NCI-H1105 (cell line): ENCODE measurements at regions not wholly inside any gene's neighbourhood (a gene's known extent, or its start where the extent isn't known, plus 50 kb on each side); places are given as distances from the start of the nearest gene placed in this dataset.
A peak's percentile ranks its signal among the peaks of the same experiment; 100 is the strongest.

ENCODE experiments used
- DNase-seq: peaks from one replicate; lab custom pipeline; 2025; lab: John Stamatoyannopoulos, UW

DNA sequence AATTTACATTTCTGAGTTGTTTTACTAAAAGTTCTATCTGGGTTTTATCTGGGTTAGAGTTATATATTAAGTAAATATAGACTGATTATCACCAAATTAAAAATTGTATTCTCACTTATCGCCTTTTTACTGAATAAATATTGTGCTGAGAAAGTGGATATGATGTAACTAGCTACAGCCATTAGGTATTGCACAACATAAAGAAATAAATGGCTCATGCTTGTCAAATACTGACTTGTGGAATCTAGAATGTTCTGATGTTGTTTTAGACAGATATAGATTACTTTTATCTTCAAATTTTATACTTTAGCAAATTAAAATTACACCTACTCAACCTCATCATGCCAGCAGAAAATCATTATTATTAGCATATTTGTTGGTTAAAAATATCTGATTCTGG lies 1277.1 kb upstream of the MIR17HG start:
- DNase-seq = no peak

DNA sequence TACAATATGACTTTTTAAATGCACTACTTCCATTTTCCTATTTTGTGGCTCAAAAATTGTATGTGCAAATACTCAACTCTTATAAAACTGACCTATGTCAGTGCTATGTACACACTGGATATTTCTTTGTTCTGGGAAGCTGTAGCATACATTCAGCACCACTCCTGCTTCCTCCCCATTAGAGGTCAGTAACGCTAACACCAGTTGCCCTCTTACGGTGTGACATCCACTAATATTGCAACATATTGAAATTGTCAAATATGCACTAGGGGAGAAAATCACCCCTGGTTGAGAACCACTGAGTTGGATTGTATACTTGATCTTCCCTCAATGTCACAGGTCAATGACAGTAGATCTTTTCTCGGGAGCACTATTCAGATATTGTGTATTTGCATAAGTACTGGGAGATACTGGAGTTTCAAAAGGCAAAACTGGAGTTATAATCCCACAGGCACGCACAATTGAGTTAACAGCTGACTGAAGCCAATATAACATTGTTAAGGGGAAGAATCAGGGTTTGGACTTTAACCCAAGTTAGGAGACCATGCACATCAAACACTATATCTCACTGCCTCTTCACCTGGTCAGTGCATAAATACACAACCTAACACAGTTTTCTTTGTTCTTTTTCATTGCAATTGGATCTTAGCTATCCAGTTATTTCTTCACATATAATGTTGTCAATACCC lies 1276.5 kb upstream of the MIR17HG start:
- no peak for DNase-seq

DNA sequence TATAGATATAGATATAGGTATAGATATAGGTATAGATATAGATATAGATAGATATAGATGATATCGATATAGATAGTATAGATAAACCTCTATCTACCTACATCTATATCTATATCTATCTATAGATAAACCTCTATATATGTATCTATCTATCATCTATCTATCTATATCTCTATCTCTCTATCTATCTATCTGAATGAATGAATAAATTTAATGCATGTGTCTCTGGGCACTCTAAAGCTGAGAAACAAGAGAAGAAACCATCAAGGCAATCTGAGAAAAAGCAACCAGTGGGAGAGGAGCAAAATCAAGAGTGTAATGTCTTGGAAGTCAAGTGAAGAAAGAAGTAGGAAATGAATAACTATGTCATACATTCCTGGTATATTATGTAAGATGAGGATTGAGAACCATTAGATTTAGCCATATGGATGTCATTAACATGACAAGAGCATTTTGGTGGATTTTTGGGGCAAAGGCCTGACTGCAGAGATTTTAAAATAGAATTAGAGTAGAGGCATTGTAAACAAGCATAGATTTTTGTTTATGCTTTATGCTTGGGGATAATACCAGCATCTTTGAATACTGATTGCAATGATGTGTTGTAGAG lies 1262.7 kb upstream of the MIR17HG start:
- DNase-seq = no peak

DNA sequence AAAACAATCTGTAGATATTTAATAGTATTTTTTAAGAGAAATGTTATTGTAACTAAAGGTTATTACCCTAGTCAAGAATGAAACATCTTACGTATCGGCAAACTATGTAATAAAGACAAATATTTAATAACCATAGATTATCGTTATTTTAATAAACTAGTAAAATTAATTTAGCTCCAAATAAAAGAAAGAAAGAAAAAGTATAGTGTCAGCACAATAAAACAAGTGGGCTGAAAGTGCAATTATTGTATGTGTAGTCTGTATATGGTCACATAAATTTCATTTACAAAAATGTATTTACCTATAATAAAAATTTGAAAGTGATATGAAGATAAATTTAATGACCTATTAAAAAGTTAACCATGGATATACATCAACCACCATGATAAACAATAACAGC lies 1258.4 kb upstream of the MIR17HG start:
- DNase-seq = no peak

DNA sequence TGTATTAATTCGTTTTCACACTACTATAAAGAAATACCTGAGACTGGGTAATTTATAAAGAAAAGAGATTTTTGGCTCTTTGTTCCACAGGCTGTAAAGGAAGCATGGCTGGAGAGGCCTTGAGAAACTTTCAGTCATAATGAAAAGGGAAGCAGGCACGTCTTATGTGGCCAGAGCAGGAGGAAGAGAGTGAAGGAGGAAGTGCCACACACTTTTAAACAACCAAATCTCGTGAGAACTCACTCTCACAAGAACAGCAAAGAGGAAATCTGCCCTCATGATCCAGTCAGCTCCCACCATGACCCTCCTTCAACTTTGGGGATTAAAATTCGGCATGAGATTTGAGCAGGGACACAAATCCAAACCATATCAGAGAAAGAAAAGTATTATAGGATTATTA lies 1255.9 kb upstream of the MIR17HG start:
- no peak for DNase-seq

DNA sequence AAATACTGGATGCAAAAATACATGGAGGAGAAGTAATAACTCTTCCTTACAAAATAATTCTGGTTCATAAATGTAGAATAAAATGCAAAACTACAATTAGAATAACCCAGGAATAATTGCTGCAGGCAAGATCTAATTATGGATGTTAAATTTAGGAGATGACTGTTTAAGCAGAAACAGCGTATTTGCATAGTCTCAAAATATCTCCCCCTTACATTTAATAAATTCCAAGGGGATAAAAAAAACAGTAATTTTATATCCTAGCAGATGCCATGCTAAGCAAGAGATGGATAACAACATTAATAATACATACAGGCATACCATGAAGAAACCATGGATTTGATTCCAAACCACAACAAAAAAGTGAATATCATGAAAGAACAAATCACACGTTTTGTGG lies 1253.1 kb upstream of the MIR17HG start:
- DNase-seq = no peak

DNA sequence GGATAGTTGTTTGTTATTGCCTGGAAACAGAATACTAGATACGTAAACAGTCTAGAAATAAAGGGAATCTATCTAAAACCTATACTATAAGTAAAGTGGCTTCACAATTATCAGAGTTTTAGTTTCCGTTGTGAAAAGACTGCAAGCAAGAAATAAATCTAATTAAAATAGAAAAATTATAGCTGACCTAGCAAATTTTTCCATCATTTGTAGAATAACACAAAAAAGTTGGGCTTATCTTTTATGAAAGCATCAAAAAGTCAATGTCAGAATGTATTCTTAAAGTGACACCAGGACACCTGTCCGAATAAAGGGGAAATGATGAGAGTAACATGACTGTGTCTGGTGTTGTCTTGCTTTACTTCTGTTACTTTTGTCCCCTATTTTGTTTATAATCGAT lies 1248.9 kb upstream of the MIR17HG start:
- no peak for DNase-seq

DNA sequence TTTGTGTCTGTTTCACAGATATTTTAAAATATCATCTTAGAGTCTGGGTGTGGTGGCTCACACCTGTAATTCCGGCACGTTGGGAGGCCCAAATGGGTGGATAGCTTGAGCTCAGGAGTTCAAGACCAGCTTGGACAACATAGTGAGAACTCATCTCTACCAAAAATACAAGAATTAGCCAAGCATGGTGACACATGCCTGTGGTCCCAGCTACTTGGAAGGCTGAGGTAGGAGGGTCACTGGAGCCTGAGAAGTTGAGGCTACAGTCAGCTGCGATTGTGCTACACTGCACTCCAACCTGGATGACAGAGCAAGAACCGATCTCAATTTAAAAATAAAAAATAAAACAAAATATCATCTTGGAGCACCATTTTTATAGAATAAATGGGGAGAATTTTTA lies 1247.6 kb upstream of the MIR17HG start:
- no peak for DNase-seq

DNA sequence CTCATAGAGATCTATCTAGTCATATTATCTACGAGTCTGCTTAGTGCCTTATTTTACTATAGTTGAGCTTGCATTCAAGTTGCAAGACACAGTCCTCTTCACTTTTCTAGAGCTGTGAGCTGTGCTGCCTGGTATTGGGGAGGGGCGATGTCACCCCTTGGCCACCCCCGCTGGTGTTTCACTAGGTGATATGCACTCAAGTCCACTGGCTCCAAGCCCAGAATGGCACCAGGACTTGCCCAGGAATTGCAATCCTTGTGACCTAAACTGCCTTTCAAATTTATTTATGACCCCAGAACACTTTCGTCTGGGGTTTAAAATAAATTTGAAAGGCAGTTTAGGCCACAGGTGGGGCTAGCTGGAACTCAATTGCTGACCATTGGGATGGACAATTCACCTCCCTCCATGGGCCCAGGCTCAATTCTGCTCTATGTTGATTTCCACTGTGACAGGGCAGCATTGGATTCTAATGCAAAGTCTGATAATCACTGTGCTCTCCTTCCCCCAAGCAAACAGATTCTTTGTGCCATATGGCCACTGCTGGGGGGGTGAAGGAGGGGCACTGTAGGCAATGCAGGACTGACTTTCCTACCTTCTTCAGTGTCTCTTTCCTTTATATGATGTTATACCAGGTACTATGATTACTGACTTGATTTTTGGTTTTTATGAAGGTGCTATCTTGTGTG lies 1244.2 kb upstream of the MIR17HG start:
- DNase-seq = no peak

DNA sequence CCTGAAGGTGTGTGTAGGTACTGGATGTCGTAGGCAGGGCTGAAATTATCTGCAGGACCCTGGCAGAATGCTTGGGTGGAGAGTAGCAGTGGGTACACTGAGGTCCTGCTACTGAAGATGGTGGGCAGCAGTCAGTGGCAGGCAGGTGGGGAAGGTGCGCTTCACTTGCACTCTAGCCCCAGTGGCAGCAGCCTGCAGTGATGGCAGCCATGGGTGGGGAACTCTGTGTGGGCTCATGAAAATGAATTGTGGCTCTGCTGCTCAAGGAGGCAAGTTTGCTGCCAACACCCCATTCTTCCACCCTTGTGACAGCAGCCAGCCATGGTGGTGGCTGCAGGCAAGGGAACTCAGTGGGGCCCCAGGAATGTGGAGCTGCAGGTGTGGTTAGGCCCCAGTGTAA lies 1242.7 kb upstream of the MIR17HG start:
- no peak for DNase-seq

DNA sequence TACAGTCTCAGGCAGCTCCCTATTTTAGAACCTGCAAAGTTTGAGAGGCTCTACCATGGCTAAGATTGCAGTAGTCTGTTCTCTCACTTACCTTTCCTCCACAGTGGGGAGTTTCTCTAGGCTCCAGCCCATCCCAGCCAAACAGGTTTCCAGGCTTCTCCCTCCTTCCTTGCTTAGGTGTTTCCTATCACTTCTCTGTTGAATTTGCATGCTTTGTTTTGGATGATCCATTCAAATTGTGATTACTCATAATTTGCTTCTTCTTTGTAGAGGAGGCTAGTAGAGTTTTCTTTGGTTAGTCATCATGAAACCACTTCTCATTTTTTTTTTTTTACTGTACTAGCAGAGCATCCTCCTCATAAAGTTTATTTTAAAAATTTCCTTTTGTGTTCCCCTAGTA lies 1242.2 kb upstream of the MIR17HG start:
- DNase-seq = no peak

DNA sequence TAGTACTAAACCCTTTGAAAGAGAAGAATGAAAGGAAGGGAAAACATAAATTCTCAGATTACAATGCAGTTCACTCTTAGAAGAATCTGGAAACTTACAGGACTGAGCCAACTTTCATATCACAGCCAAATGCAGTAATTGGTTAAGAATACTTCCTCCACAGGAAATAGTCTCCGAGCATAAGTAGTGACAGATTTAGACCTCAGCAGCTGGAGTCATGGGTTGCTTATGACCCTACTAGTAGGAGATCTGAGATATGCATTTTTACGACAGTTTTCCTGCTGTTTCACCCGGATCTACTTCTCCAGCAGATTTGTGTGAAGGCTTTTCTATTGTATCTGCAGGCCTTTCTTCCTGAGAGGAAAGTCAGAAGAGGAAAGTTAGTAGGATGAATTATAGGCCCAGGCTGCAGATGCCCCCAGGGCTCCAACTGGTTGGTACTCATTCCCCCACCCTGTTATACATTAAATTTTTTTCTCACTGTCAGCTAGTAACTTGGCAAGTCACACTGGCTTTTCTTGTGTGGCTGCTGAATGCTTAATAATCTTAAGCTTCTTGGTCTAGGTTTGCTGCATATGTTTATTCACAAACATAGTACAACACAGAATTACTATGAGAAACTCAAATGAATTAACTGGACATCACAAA lies 1241.5 kb upstream of the MIR17HG start:
- no peak for DNase-seq

DNA sequence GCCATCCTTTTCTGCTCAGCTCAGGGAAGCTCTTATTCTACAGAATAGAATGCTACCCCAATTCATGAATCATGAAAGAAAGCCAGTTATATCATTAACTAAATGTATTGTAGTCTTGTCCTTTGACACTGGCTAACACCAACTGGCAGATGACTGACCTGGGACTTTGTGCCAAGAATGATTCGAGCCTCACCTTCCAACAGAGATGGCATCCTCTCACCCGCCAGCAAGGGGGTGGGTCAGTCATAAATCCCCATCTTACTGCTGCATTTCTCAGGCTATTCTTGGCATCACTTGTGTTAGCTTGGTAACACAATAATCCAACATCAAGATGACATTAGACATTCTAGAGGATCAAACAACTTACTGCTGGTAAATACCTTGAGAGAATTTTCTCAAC lies 1239.8 kb upstream of the MIR17HG start:
- DNase-seq = no peak

DNA sequence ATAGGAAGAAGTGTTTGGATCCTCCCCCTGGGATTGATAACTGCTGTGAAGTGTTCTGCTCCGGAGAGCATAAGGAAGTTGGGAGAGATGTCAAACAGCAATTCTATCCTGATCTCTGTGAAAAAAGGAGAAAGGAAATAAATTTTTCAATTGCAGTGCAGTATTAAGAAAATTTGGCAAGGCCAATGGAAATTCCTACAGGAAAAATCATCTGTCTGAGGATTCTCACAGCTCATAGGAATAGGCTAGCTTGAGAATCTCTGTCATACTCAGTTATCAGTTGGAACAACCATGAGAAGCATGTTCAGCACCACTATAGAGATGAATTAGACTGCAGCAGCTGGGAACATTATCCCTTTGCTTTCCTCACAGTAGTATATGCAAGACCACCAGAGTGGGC lies 1238.9 kb upstream of the MIR17HG start:
- no peak for DNase-seq

DNA sequence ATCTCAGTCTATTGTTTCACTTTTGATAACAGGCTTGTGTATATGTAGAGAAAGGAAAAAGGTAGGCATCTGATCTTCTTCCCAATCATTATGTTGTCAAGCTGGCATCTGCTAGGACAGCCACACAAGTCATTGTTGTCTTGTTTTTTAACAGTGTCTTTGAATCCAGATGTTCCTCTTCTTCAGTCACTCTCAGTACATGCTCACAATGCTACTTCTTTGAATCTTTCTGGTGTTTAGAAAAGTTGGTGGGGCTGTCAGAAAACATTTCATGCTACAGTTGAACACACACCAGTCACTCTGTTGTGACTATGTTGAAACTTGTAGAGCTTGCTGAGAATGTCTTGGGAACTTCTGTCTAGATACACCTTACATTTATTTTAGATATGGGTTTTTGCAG lies 1231.4 kb upstream of the MIR17HG start:
- no peak for DNase-seq

DNA sequence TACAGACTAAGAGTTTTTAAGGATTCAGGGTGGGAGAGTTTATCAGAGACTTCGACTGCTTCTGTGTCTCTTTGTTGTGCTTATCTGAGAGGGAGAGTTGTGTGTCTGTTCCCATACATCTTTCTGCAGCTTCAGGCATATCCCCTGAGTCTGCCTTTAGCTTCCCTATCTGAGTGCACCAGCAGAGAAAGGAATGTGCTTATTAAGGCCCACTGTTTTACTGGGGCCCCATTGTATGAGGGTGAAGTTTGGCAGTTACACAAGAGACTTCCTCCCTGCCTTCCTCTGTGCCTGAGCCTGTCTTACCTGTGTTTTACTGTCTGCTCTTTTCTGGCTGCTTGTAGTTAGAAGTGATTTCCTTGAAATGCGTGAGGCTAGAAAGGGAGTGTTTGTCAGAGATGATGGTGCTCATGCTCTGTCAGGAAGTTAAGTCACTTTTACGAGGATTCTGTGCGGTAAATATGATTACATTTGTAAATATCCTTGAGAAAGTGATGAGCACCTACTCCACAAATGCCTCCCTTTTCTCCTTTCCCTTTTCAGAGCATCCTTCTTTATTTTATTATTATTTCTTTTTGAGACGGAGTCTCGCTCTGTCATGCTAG lies 1228.9 kb upstream of the MIR17HG start:
- DNase-seq = no peak

DNA sequence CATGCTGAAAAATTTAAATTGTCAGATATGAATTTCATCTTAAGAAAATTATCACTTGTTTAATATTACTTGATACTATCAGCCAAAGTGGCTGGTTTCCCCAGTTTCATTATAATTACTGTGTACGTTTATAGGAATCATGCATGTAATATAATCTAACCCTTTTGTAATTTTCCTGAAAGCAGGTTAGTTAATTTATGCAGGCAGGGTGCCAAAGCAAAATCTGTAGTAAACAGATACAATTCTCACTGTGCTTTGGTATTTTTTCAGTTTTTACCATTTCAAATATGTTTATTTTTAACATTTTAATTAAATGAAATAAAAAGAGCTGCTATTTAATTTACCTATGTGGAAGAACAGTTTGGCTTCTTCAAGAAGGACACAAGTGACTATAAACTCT lies 1227.5 kb upstream of the MIR17HG start:
- DNase-seq = peak; percentile 62

DNA sequence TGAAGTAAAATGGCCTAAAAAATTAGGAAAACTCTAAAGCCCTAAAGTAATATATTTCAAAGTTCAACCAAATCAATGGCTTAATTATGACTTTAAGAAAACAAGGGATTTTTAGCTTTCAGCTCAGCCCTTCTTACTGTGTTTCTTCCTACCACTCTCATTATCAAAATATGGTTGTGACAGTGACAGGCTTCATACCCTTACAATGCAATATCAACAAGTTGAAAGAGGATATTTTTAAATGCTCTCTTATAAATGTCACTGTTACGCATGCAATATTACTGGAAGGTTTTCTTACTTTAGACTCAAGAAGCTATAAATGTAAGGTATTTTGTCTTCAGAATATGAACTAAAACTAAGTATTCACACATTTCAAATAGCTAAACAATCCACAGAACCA lies 1225.7 kb upstream of the MIR17HG start:
- DNase-seq = no peak

DNA sequence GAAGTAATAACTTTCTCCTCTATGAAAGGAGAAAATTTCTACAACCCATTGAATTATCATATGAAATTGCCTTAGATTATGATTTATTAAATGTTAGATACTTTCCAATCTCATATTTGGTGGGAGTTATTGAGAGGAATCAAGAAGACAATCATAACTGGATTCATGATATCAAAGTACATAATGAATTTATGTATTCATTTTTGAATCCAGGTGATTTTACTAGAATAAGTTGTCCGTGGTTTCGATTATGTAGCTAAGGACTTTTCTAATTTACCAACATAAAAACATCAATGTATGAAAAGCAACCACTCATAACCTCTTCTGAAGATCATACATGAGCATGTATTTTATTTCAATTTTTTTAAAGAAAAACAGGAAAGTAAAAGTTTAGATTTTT lies 1225.0 kb upstream of the MIR17HG start:
- no peak for DNase-seq

DNA sequence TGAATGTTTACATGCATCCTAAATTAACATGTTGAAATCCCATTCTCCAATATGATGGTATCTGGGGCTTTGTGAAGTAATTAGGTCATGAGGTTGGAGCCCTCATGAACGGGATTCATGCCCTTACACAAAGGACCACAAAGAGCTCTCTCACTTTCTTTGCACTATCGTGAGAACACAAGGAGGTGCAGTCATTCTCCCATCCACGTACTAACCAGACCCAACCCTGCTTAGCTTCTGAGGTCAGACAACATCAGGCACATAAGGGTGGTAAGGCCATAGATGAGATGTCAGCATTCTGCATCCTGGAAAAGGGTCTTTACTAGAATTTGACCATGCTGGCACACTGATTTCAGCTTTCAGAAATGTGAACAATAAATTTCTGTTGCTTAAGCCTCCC lies 1211.9 kb upstream of the MIR17HG start:
- no peak for DNase-seq

DNA sequence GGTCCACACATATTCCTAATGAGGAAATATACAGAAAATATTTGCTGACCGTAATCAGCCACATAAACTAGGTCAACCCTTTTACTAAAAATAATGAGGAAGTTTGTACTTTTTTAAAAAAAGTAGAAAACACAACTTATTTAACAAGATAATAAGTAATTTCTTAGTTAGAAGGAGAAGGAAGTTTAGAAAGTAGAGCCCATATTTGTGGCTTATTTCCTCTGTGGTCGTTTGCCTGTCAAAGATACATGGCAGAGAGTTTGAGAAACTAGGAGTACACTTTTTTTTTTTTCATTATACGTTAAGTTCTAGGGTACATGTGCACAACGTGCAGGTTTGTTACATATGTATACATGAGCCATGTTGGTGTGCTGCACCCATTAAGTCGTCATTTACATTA lies 1205.2 kb upstream of the MIR17HG start:
- no peak for DNase-seq

DNA sequence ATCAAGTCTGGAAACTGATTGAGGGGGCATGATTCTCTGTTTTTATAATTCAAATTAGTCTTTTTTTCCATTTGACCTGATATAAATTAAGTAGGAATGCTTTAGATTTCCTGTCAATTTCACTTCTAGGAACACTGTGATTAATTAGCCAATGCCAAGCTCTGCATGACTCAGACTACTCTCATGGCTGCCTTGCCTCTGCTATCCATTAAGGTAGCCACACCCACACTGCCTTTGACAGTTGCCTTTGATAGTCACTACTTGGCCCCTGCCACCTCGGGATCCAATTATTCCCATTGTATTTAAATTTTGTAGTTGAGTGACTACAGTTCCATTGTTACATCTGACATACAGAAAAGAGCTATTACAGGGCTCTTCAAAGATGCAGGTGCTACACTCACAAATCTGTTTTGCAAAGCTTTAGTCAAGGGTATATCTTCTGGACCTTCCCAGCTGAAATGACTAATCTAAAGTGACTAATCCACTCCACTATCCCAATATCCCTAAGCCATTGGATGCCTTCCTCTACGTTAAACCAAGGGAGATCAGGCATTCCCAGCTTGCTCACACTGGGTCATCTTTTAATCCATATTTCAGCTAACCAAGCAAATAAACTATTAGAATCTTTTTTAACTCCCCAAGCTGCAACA lies 1193.1 kb upstream of the MIR17HG start:
- DNase-seq = no peak
